Muscle of leg (tissue), 3 donors: ENCODE measurements at regions not wholly inside any gene's neighbourhood (a gene's known extent, or its start where the extent isn't known, plus 50 kb on each side); places are given as distances from the start of the nearest gene placed in this dataset.

ENCODE experiments used
- DNase-seq: peaks from one replicate; pipeline ENCODE4 v3.0.0; 2013
- H3K27ac ChIP-seq: one replicate; pipeline ENCODE4 v1.5.1; 2013; ENCODE audit warnings: mild to moderate bottlenecking, low read length, control low read depth
- H3K27me3 ChIP-seq: one replicate; pipeline ENCODE4 v1.6.1; 2013; ENCODE audit warnings: low read length; ENCODE audit not compliant: control insufficient read depth, insufficient read depth
- H3K36me3 ChIP-seq: one replicate; pipeline ENCODE4 v1.6.1; 2013; ENCODE audit warnings: low read length; ENCODE audit not compliant: control insufficient read depth, insufficient read depth
- H3K4me1 ChIP-seq: one replicate; pipeline ENCODE4 v1.6.1; 2013; ENCODE audit warnings: low read length; ENCODE audit not compliant: control insufficient read depth, insufficient read depth
- H3K4me3 ChIP-seq: one replicate; pipeline ENCODE4 v1.5.1; 2013; ENCODE audit warnings: low read length, control low read depth
- H3K9me3 ChIP-seq: replicated peaks from 2 replicates; pipeline ENCODE4 v1.6.1; 2013; ENCODE audit warnings: low read depth, low read length; ENCODE audit not compliant: control insufficient read depth
- WGBS: methylation state at CpG from one replicate; pipeline ENCODE4 v1.1.5; 2013; ENCODE audit warnings: missing lambda C conversion rate; ENCODE audit not compliant: insufficient coverage; 5-methylcytosine and 5-hydroxymethylcytosine counted together

DNA sequence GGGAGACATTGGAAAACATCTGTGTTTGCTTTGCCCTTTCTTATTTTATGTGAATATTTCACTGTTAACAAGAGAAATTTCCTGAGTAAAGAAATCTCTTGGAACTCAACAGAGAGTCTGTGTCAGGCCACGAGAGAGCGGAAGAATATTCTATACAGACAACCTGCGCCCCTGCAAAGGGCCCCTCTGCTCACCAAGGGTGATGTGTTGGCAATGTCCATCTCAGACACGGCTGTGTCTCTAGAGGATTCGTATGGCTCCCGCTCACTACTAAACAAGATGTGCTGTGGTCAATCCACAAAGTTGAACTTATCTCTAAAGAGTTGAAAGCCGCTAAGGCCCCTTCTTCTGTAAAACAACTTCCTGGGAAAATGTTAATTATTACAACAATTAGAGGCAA, 241.0 kb upstream of the IRX1 start:
- DNase-seq, result peak; percentile 9
- WGBS, result 56% methylated on average over 3 of the region's 7 CpGs

GRCh38 chr5:3353561-3353960, 242.1 kb upstream of the IRX1 start:
- 100% methylated on average over 2 of the region's 7 CpGs for WGBS
- no peaks in the 10 kb centered on the region for H3K36me3 ChIP-seq
- no peaks in the 10 kb centered on the region for H3K27me3 ChIP-seq
- no peaks in the 10 kb centered on the region for H3K4me1 ChIP-seq
- H3K9me3 ChIP-seq, result no peaks in the 10 kb centered on the region
- no peak overlapping the region for H3K4me3 ChIP-seq
- H3K27ac ChIP-seq, result no peak overlapping the region
- no peak for DNase-seq

More for the DNA sequence above, 241.0 kb upstream of the IRX1 start:
- H3K27ac ChIP-seq, result no peak overlapping the region
- H3K4me3 ChIP-seq, result no peak overlapping the region
- no peaks in the 10 kb centered on the region for H3K36me3 ChIP-seq
- no peaks in the 10 kb centered on the region for H3K27me3 ChIP-seq
- H3K9me3 ChIP-seq, result no peaks in the 10 kb centered on the region
- no peaks in the 10 kb centered on the region for H3K4me1 ChIP-seq

DNA sequence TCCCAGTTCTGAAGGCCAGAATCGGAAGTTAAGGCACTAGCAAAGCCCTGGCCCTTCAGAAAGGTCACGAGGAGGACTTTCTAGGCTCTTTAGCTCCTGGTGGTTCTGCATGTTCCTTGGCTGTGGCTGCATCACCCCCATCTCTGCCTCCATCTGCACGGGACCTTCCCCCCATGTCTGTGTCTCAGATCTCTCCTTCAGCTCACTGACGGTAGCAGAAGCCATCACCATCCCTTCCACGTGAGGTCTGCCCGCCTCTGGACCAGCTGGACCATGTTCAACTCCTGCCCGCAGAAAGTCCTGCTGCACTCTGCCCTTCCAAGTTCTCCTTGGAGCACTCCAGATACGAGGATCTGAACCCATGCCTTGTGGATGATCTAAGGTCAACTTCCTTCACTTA, 242.9 kb upstream of the IRX1 start:
- H3K4me3 ChIP-seq, result no peak overlapping the region
- no peaks in the 10 kb centered on the region for H3K9me3 ChIP-seq
- H3K36me3 ChIP-seq, result no peaks in the 10 kb centered on the region
- DNase-seq, result no peak
- H3K27me3 ChIP-seq, result no peaks in the 10 kb centered on the region
- no peaks in the 10 kb centered on the region for H3K4me1 ChIP-seq
- H3K27ac ChIP-seq, result no peak overlapping the region
- WGBS, result 82% methylated on average over 8 of the region's 8 CpGs

DNA sequence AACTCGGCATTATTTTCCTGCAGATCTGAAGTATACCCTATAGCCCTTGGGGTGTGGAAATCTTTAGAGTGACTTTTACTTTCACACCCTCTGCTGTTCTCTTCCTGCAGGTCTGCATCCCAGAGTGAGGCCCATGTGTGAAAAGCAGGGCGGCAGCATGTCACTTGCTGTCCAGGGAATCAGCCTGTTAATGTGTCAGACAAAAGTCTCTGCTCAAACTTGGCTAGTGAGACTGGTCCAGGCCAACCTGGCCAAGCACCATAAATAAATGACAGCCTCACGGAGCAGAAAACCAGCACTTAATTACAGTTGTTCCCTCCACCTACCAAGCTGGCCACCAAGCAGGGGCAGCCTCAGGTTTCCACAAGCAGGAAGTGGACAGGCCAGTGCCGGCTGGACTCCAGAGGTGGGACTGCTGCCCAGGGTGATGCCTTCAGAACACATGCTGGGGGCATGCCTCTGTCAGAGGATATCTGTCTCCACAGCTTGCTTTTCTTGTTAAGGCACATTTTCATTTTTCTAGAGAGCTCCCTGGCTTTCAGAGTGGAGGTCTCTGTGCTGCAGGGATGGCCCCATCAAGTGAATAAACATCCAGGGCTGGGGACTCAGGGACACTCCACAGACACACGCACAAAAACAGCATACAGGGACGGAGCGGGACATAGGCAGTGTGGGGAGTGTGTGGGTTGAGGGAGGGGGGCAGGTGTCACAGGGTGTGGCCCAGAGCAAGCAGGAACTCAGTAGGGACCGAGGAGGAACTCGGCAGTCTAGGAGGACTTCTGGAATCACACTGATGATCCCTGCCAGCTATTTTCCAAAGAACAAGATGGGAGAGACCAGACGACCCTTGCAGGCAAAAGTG, 243.8 kb upstream of the IRX1 start:
- H3K36me3 ChIP-seq, result no peaks in the 10 kb centered on the region
- no peaks in the 10 kb centered on the region for H3K27me3 ChIP-seq
- H3K4me3 ChIP-seq, result no peak overlapping the region
- DNase-seq, result no peak
- H3K4me1 ChIP-seq, result no peaks in the 10 kb centered on the region
- no peak overlapping the region for H3K27ac ChIP-seq
- WGBS, result 70% methylated on average over 3 of the region's 10 CpGs
- H3K9me3 ChIP-seq, result no peaks in the 10 kb centered on the region

DNA sequence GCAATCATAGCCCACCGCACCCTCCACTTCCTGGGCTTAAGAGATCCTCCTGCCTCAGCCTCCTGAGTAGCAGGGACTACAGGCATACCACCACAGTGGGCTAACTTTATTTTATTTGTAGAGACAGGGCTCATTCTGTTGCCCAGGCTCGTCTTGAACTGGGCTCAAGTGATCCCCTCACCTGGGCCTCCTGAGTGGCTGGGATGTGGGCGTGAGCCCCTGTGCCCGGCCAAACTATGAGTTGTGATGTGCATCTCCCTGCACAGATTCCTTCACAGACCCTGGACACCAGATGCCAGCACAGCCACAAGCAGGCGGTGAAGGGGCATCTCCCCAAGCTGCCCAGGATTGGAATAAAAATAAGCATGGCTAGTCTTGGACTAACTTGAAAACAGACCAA, 244.9 kb upstream of the IRX1 start:
- no peaks in the 10 kb centered on the region for H3K36me3 ChIP-seq
- H3K27ac ChIP-seq, result no peak overlapping the region
- no peaks in the 10 kb centered on the region for H3K4me1 ChIP-seq
- no peaks in the 10 kb centered on the region for H3K9me3 ChIP-seq
- no peak overlapping the region for H3K4me3 ChIP-seq
- peaks cover 2% of the 10 kb centered on the region for H3K27me3 ChIP-seq
- DNase-seq, result no peak
- no CpG with 5 or more reads among the region's 5 CpGs for WGBS

- Histone ChIP-seq H3K27me3 (peaks cover 2% of the 10 kb centered on the region), H3K9me3 (no peaks in the 10 kb centered on the region), H3K4me1 (no peaks in the 10 kb centered on the region), H3K4me3 (no peak overlapping the region), H3K27ac (no peak overlapping the region), H3K36me3 (no peaks in the 10 kb centered on the region)
- 92% methylated on average over 6 of the region's 10 CpGs for WGBS
- no peak for DNase-seq
Observed at GRCh38 chr5:3349704-3350565, 245.7 kb upstream of the IRX1 start.

DNA sequence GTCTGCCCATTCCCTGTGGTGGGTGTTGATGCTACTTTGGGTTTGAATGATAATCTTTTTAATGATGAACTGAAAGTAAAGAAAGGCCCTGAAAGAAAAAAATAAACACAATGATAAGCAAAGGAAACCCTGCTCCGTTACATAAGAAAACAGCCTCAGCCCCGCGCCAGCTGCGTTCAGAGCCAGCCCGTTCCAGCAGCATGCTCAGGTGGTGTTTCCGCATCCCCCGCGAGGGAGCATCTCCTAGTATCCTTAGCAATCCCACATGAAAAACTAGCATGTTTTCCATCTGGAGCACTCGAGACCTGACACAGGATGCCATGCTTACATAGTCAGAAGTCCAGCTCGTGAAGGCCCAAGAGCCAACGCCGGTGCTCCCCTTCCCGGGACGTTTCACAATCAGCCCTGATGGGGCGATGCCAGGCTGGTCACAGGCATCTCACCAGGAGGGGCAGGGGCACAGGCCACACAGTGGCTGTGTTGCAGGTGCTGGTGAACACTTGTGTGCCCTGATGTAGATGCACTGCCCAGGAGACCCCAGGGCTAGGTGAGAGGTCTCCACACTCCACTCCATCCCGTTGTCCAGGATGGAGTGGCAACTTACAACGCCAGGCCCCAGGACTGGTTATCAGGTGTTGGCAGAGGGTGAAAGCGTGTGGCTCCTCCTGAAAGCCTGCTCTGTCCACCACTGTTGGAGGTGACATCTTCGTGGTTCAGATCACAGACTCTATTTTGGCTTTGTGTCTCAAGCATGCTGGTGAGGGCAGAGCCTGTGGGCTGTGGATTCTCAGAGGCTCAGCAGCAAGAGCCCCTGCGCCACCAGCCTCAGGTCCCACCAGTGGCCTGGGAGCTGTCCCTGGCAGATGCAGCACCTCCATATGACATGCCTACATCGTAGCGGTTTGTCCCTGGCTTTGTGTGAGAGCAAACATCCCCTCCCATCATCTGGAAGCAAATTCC, 246.8 kb upstream of the IRX1 start:
- Histone ChIP-seq H3K36me3 (no peaks in the 10 kb centered on the region), H3K4me3 (no peak overlapping the region), H3K4me1 (no peaks in the 10 kb centered on the region), H3K27me3 (peaks cover 2% of the 10 kb centered on the region), H3K9me3 (no peaks in the 10 kb centered on the region), H3K27ac (no peak overlapping the region)
- WGBS, result 85% methylated on average over 18 of the region's 22 CpGs
- DNase-seq, result no peak

GRCh38 chr5:3347741-3348140, 247.9 kb upstream of the IRX1 start:
- Histone ChIP-seq H3K4me3 (no peak overlapping the region), H3K27ac (no peak overlapping the region), H3K27me3 (peaks cover 2% of the 10 kb centered on the region), H3K9me3 (no peaks in the 10 kb centered on the region), H3K4me1 (no peaks in the 10 kb centered on the region), H3K36me3 (no peaks in the 10 kb centered on the region)
- DNase-seq, result no peak
- WGBS, result 100% methylated on average over 1 of the region's 5 CpGs

DNA sequence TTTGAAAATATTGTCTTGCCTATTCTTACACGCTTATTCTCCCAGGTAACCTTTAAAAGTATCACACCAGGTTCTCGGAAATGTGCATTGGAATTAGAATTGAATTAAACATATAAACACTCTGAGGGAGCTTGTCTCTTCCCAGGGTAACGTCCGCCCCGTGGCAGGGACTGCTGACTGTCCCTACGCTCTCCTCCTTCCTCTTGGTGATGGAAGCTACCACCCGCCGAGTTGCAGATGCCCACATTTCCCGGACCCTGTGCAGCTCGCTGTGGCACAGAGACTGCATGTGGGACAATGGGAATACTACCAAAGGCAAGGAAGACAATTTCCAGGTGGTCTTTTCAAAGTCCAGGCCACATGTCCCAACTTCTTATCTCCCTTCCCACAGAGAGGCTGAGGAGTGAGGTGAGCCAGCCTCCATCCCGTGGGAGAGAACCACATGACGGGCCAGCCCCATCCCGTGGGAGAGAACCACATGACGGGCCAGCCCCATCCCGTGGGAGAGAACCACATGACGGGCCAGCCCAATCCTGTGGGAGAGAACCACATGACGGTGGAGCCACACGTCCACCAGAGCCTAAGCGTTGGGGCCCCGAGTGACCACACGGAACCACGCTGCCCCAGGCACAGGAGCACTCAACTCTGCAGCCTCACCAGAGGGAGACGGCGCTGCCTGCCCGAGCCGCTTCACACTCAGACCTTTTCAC, 249.4 kb upstream of the IRX1 start:
- Histone ChIP-seq H3K27ac (no peak overlapping the region), H3K9me3 (no peaks in the 10 kb centered on the region), H3K4me3 (no peak overlapping the region), H3K36me3 (no peaks in the 10 kb centered on the region), H3K27me3 (peaks cover 2% of the 10 kb centered on the region), H3K4me1 (no peaks in the 10 kb centered on the region)
- no peak for DNase-seq
- WGBS, result 93% methylated on average over 14 of the region's 26 CpGs
